ENCODE measurements at regions not wholly inside any gene's neighbourhood (a gene's known extent, or its start where the extent isn't known, plus 50 kb on each side); places are given as distances from the start of the nearest gene placed in this dataset.
"Not testable (repeated sequence)": the region's sequence is repeated elsewhere in the genome, so short reads cannot be mapped to it uniquely, and the experiment has no call there.

DNA sequence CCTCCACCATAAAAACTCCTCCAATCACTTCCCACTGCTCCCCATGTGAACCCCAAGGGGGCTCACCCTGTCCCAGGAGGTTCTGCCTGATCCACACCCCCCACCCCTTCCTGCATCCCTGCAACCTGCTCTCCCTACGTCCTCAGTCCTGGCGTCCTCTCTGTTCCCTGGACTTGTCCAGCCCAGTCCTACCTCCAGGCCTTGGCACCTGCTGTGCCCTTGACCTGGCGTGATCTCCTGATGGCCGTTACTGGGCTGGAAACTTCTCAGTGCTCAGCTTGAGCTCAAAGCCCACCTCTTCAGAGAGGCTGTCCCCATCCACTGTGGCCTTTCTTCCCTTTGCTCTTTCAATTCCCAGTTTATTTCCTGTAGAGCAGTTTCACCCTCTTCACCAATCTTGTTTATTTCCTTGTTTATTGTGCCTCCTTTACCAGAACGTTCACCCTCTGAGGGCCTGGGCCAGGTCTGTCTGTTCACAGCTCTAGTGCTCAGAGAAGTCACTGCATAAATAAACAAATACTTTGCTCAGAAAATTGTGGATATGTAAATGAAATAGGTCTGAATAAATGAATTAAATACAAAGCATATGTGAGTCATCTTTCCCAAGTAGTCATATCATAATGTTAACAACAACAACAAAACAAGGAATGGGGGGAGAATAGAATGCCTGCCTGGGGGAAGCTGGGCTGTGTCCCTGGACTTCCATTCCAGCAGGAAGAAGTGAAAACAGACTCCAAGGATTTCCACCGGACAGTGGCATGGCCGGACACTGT lies 175.7 kb upstream of the SULF2 start:
- H3K9me3 Mint-ChIP-seq (ENCODE audit: unreplicated experiment) = no peaks in the 10 kb centered on the region
- H3K4me3 Mint-ChIP-seq (ENCODE audit: unreplicated experiment) = no peak overlapping the region
- H3K4me1 Mint-ChIP-seq (ENCODE audit: insufficient read depth, unreplicated experiment) = peaks cover 5% of the 10 kb centered on the region
- CTCF ChIA-PET = no interaction called here
- TF ChIP-seq CTCF (IDR thresholded peaks at IDR 0.05; ENCODE audit: unreplicated experiment) = no peak
- intact Hi-C loops (cut with micrococcal nuclease) = no loop called here
- H3K27me3 Mint-ChIP-seq (ENCODE audit: insufficient read depth, unreplicated experiment) = no peaks in the 10 kb centered on the region
- H3K36me3 Mint-ChIP-seq (ENCODE audit: insufficient read depth, unreplicated experiment) = no peaks in the 10 kb centered on the region
- POLR2A ChIA-PET = no interaction called here
- no peak overlapping the region for H3K27ac Mint-ChIP-seq (ENCODE audit: low read depth, unreplicated experiment)
- DNase-seq (ENCODE audit: unreplicated experiment) = no peak
- no TSS peak for BruUV-seq (replicated peaks)

GRCh38 chr20:47960277-47960676 lies 175.0 kb upstream of the SULF2 start:
- H3K27ac Mint-ChIP-seq (ENCODE audit: low read depth, unreplicated experiment) = no peak overlapping the region
- H3K9me3 Mint-ChIP-seq (ENCODE audit: unreplicated experiment) = no peaks in the 10 kb centered on the region
- H3K27me3 Mint-ChIP-seq (ENCODE audit: insufficient read depth, unreplicated experiment) = no peaks in the 10 kb centered on the region
- BruUV-seq (replicated peaks) = no TSS peak
- POLR2A ChIA-PET = no interaction called here
- H3K36me3 Mint-ChIP-seq (ENCODE audit: insufficient read depth, unreplicated experiment) = no peaks in the 10 kb centered on the region
- intact Hi-C loops (cut with micrococcal nuclease) = no loop called here
- H3K4me1 Mint-ChIP-seq (ENCODE audit: insufficient read depth, unreplicated experiment) = peaks cover 5% of the 10 kb centered on the region
- DNase-seq (ENCODE audit: unreplicated experiment) = no peak
- CTCF ChIA-PET = no interaction called here
- no peak for TF ChIP-seq CTCF (IDR thresholded peaks at IDR 0.05; ENCODE audit: unreplicated experiment)
- H3K4me3 Mint-ChIP-seq (ENCODE audit: unreplicated experiment) = no peak overlapping the region

GRCh38 chr20:47957989-47958801 lies 172.9 kb upstream of the SULF2 start:
- POLR2A ChIA-PET = interaction anchor here (0.6 kb wide), 1 partner anchor 17 kb away, joined by 4 read pairs; no protein-coding TSS in a partner anchor
- H3K36me3 Mint-ChIP-seq (ENCODE audit: insufficient read depth, unreplicated experiment); CTCF ChIA-PET; BruUV-seq (replicated peaks); H3K4me1 Mint-ChIP-seq (ENCODE audit: insufficient read depth, unreplicated experiment); H3K27ac Mint-ChIP-seq (ENCODE audit: low read depth, unreplicated experiment); DNase-seq (ENCODE audit: unreplicated experiment); H3K27me3 Mint-ChIP-seq (ENCODE audit: insufficient read depth, unreplicated experiment); intact Hi-C loops (cut with micrococcal nuclease); H3K9me3 Mint-ChIP-seq (ENCODE audit: unreplicated experiment); H3K4me3 Mint-ChIP-seq (ENCODE audit: unreplicated experiment): not testable (repeated sequence)

DNA sequence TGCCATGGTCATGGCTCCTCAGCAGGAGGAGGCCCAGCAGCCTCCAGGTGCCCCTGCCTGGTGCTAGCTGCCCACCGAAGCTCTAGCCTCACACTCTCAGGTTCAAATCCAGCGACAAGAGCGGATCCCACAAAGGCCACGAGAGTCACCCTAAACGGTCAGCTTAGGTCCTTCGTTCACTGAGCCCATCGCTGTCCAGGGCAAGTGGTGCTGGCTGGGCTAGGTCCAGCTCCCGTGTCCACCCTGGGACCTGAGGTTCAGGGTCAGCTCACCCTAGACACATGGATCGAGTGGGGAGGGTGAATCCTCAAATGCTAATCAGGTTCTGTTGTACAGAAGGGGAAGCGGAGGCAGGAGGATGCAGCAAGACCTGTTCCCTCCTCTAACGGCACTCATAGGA lies 171.9 kb upstream of the SULF2 start:
- no peak for TF ChIP-seq CTCF (IDR thresholded peaks at IDR 0.05; ENCODE audit: unreplicated experiment)
- H3K4me3 Mint-ChIP-seq (ENCODE audit: unreplicated experiment) = no peak overlapping the region
- peaks cover 5% of the 10 kb centered on the region for H3K4me1 Mint-ChIP-seq (ENCODE audit: insufficient read depth, unreplicated experiment)
- H3K36me3 Mint-ChIP-seq (ENCODE audit: insufficient read depth, unreplicated experiment) = no peaks in the 10 kb centered on the region
- intact Hi-C loops (cut with micrococcal nuclease) = no loop called here
- H3K27ac Mint-ChIP-seq (ENCODE audit: low read depth, unreplicated experiment) = no peak overlapping the region
- ChIA-PET POLR2A (interaction anchor here (0.6 kb wide), 1 partner anchor 16 kb away, joined by 4 read pairs; no protein-coding TSS in a partner anchor), CTCF (interaction anchor here (0.6 to 0.7 kb wide), 3 partner anchors 149 to 678 kb away, joined by 3 to 4 read pairs (median 3); no protein-coding TSS in a partner anchor)
- BruUV-seq (replicated peaks) = no TSS peak
- no peaks in the 10 kb centered on the region for H3K27me3 Mint-ChIP-seq (ENCODE audit: insufficient read depth, unreplicated experiment)
- no peak for DNase-seq (ENCODE audit: unreplicated experiment)
- no peaks in the 10 kb centered on the region for H3K9me3 Mint-ChIP-seq (ENCODE audit: unreplicated experiment)

All from MCF 10A (cell line).